MM.1S (cell line): ENCODE measurements at regions not wholly inside any gene's neighbourhood (a gene's known extent, or its start where the extent isn't known, plus 50 kb on each side); places are given as distances from the start of the nearest gene placed in this dataset.

Experiments used
- DNase-seq: peaks from one replicate; pipeline ENCODE4 v3.0.0-alpha.2; 2015
- H2AFZ ChIP-seq: fragments of 300-600 bp; sonication (generic); 2 replicates; pipeline ENCODE4 v1.6.0; 2016; ENCODE audit warnings: antibody characterized with exemption, low read length
- H3F3A ChIP-seq: fragments of 300-600 bp; sonication (generic); 2 replicates; pipeline ENCODE4 v1.6.1; 2016; ENCODE audit warnings: mild to moderate bottlenecking, antibody characterized with exemption, low read length, moderate library complexity, mixed read lengths; ENCODE audit not compliant: insufficient read depth
- H3K27ac ChIP-seq: fragments of 300-600 bp; sonication (generic); 2 replicates; pipeline ENCODE4 v1.5.1; 2016; ENCODE audit warnings: mild to moderate bottlenecking, low read length
- H3K27me3 ChIP-seq: fragments of 300-600 bp; sonication (generic); replicated peaks from 2 replicates; pipeline ENCODE4 v1.6.0; 2016; ENCODE audit warnings: low read length; ENCODE audit not compliant: insufficient read depth
- H3K36me3 ChIP-seq: fragments of 300-600 bp; sonication (generic); replicated peaks from 2 replicates; pipeline ENCODE4 v1.6.1; 2016; ENCODE audit warnings: mild to moderate bottlenecking, low read length, mixed read lengths; ENCODE audit not compliant: insufficient read depth
- H3K4me1 ChIP-seq: fragments of 300-600 bp; sonication (generic); 2 replicates; pipeline ENCODE4 v1.6.1; 2016; ENCODE audit warnings: low read length, mixed read lengths
- H3K4me2 ChIP-seq: fragments of 300-600 bp; sonication (generic); 2 replicates; pipeline ENCODE4 v1.6.0; 2016; ENCODE audit warnings: low read depth, low read length
- H3K4me3 ChIP-seq: fragments of 300-600 bp; sonication (generic); 2 replicates; pipeline ENCODE4 v1.5.1; 2016; ENCODE audit warnings: low read length, mixed read lengths
- H3K79me2 ChIP-seq: fragments of 300-600 bp; sonication (generic); 2 replicates; pipeline ENCODE4 v1.6.1; 2016; ENCODE audit warnings: mixed run types, low read length, mixed read lengths
- H3K9ac ChIP-seq: fragments of 300-600 bp; sonication (generic); 2 replicates; pipeline ENCODE4 v1.6.1; 2016; ENCODE audit warnings: low read length, mixed read lengths
- H3K9me2 ChIP-seq: fragments of 300-600 bp; sonication (generic); replicated peaks from 2 replicates; pipeline ENCODE4 v1.6.1; 2016; ENCODE audit warnings: mild to moderate bottlenecking, low read length, mixed read lengths; ENCODE audit not compliant: insufficient read depth
- H3K9me3 ChIP-seq: fragments of 300-600 bp; sonication (generic); replicated peaks from 2 replicates; pipeline ENCODE4 v1.6.1; 2016; ENCODE audit warnings: mild to moderate bottlenecking, low read length, mixed read lengths; ENCODE audit not compliant: insufficient read depth
- H4K20me1 ChIP-seq: fragments of 300-600 bp; sonication (generic); 2 replicates; pipeline ENCODE4 v1.6.1; 2016; ENCODE audit warnings: mild to moderate bottlenecking, low read length, moderate library complexity, mixed read lengths; ENCODE audit not compliant: insufficient read depth
- EZH2 ChIP-seq: fragments of 300-600 bp; sonication (generic); optimal IDR thresholded peaks from 2 replicates; pipeline ENCODE3; 2017; ENCODE audit warnings: low read depth, mild to moderate bottlenecking, antibody characterized with exemption, low read length, mixed read lengths
- EZH2phosphoT487 ChIP-seq: fragments of 300-600 bp; sonication (generic); IDR thresholded peaks from 2 replicates; pipeline ENCODE4 v1.6.1; 2018; ENCODE audit warnings: antibody characterized with exemption, low read length
- TF ChIP-seq, protein P1 (sequence below): fragments of 300-600 bp; sonication (generic); IDR thresholded peaks from 2 replicates; pipeline ENCODE4 v1.5.1; 2016; ENCODE audit warnings: antibody characterized with exemption, low read length, mixed read lengths

DNA sequence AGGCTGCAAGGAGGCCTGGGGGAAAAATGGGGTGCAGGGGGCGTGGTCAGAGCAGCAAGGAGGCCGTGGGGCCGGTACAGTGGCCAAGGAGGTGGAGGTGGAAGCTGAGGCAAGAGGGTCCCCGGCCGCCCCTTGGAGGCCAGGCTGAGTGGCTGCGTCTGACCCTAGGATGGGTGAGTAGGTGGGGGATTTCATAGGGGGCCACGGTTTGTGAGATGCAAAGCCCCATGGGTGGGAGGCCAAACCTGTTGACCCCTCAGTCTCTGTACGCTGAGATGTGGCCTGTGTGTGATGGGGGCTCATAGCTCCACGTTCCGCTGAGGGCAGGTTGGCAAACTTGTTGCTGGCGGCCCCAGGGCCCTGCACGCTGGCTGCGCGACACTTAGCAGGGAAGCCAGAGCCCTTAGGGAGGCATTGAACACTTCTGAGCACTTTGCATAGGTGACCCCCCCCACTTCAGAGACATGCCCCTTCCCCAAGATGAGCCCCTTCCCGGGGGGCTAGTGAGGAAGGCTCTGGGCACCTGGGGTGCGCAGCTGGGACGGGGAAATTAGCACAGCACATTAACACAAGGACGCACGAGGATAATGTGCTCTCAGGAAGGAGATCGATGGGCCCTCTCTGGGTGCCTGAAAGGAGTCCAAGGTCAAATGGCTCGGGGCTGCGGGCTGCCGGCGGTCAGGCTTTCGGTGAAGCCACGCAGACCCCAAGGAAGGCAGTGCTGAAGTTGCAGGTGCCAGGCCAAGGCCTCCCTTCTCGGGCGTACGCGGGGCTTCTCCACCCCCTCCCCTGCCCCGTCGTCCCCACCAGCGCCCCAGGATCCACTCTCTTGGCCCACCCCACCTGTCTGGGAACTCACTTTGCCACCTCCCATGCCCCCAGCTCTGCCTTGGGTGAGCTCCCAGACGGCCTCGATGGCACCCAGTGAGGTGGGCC is 107.4 kb downstream of the HMX1 start:
- Histone ChIP-seq H3F3A (no peaks in the 10 kb centered on the region), H3K4me1 (no peaks in the 10 kb centered on the region), H3K27ac (no peak overlapping the region), H3K9ac (no peak overlapping the region), H3K27me3 (peaks cover 77% of the 10 kb centered on the region), H2AFZ (no peak overlapping the region), H3K9me2 (no peaks in the 10 kb centered on the region), H3K36me3 (no peaks in the 10 kb centered on the region), H4K20me1 (no peaks in the 10 kb centered on the region), H3K9me3 (no peaks in the 10 kb centered on the region), H3K4me2 (no peak overlapping the region), H3K79me2 (no peaks in the 10 kb centered on the region), H3K4me3 (no peak overlapping the region)
- no peak for DNase-seq
- TF ChIP-seq EZH2phosphoT487 (no peak), EZH2 (no peak)
- TF ChIP-seq, protein P1, sequence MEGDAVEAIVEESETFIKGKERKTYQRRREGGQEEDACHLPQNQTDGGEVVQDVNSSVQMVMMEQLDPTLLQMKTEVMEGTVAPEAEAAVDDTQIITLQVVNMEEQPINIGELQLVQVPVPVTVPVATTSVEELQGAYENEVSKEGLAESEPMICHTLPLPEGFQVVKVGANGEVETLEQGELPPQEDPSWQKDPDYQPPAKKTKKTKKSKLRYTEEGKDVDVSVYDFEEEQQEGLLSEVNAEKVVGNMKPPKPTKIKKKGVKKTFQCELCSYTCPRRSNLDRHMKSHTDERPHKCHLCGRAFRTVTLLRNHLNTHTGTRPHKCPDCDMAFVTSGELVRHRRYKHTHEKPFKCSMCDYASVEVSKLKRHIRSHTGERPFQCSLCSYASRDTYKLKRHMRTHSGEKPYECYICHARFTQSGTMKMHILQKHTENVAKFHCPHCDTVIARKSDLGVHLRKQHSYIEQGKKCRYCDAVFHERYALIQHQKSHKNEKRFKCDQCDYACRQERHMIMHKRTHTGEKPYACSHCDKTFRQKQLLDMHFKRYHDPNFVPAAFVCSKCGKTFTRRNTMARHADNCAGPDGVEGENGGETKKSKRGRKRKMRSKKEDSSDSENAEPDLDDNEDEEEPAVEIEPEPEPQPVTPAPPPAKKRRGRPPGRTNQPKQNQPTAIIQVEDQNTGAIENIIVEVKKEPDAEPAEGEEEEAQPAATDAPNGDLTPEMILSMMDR = no peak

DNA sequence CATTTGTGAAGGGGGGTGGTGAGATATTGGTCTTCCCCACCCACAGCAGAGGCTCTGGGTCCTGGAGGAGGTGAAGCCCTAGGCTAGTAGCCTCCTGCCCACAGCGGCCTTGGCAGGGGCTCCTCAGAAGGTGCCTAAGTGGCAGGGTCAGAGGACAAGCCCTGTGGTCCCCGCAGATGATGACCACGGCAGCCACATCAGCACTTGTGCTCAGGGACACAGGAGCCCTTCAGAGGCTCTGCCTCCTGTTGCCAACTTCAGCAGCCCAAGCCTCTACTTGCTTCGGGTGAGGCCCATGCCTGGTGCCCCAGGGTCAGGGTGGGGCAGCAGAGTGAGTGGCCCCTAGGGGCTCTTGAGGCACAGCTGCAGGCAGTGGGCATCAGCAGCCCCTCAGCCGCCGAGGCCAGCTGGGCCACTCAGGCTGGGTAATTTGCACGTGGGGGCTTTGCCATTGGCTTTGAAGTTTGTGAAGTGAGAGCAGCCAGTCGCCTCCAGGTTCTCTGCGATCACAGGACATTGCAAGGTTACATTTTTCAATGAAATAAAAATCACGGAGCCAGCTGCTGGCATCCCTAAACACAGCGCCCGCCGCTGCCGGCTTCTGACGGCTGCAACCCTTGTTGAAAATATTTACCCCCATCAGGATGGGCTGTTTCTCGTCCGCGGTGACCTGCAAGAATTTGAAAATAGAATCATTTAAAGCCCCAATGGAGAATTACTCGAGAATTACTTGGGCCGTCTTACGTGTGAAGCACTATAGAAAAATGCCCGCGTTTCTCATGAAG is 108.5 kb downstream of the HMX1 start:
- H3K4me1 ChIP-seq = no peaks in the 10 kb centered on the region
- H3K27ac ChIP-seq = no peak overlapping the region
- H3K9me3 ChIP-seq = no peaks in the 10 kb centered on the region
- H3K27me3 ChIP-seq = peaks cover 78% of the 10 kb centered on the region
- H4K20me1 ChIP-seq = no peaks in the 10 kb centered on the region
- H3K4me3 ChIP-seq = no peak overlapping the region
- no peak overlapping the region for H3K9ac ChIP-seq
- H3K4me2 ChIP-seq = no peak overlapping the region
- H2AFZ ChIP-seq = no peak overlapping the region
- H3K79me2 ChIP-seq = no peaks in the 10 kb centered on the region
- no peak for DNase-seq
- H3K9me2 ChIP-seq = no peaks in the 10 kb centered on the region
- TF ChIP-seq, protein P1 = no peak
- TF ChIP-seq EZH2phosphoT487 (no peak), EZH2 (no peak)
- H3K36me3 ChIP-seq = no peaks in the 10 kb centered on the region
- no peaks in the 10 kb centered on the region for H3F3A ChIP-seq

DNA sequence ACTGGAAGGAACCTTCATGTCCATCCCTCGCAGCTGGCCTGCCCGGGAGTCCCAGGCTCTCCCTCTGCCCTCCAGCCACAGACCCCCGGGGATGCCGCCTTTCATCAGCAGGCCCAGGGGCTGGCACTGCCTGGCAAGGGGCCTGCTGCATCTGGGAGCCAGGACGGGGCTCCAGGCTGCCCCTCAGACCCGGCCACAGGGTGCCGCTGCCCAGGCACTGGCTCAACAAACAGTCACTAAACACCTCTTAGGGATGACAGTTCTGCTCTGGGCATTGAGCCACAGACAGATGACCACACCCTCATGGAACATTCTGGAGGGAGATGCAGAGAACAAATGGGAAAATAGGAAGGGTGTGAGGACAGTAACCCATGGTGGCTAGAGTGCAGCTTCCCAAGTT is 109.3 kb downstream of the HMX1 start:
- TF ChIP-seq EZH2 (no peak), EZH2phosphoT487 (no peak)
- TF ChIP-seq, protein P1 = no peak
- no peak overlapping the region for H2AFZ ChIP-seq
- no peaks in the 10 kb centered on the region for H3K79me2 ChIP-seq
- H3K9me3 ChIP-seq = no peaks in the 10 kb centered on the region
- H4K20me1 ChIP-seq = no peaks in the 10 kb centered on the region
- no peaks in the 10 kb centered on the region for H3K36me3 ChIP-seq
- no peak overlapping the region for H3K4me2 ChIP-seq
- no peaks in the 10 kb centered on the region for H3F3A ChIP-seq
- H3K4me3 ChIP-seq = no peak overlapping the region
- peaks cover 80% of the 10 kb centered on the region for H3K27me3 ChIP-seq
- no peak overlapping the region for H3K27ac ChIP-seq
- no peaks in the 10 kb centered on the region for H3K4me1 ChIP-seq
- DNase-seq = no peak
- no peak overlapping the region for H3K9ac ChIP-seq
- H3K9me2 ChIP-seq = no peaks in the 10 kb centered on the region
